ENCODE measurements at regions not wholly inside any gene's neighbourhood (a gene's known extent, or its start where the extent isn't known, plus 50 kb on each side); places are given as distances from the start of the nearest gene placed in this dataset.
A peak's percentile ranks its signal among the peaks of the same experiment; 100 is the strongest.

DNA sequence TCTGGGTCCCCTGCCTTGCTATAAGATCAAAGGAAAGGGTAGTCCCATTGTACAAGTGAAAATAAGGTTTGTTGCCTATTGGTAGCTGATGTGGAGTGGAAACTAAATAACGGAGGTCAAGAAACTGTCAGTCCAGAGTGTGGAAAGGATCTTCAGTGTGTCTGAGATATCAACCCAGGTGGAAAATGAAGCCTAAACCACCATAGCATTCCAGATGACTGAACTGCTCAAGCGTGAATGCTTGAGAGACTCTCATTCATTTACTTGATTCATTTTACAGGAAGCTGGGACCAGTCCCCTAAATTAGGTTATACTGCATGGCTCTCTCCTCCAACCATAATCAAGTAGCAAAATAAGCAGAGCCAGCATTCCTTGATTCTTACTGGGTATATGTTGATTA lies 116.0 kb upstream of the SLC28A3 start:
- no peak for DNase-seq

DNA sequence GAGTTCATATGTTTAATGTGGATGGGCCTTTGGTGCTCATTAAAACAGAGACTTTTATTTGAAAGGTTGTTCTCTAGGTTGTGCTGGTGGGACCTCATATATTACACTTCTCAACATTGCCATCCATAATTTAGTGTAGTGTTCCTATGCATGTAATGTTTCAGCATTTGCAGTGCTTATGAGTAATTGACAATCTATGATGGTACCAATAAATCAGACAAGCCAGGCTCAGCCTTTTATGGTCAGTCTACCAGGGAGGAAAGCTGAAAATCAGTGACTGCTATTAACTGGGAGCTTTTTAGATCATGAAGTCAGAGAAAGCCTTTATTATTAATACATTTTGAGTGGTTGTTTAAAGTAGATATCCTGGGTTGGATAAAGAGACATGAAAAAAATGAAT lies 120.1 kb upstream of the SLC28A3 start:
- DNase-seq, result no peak

DNA sequence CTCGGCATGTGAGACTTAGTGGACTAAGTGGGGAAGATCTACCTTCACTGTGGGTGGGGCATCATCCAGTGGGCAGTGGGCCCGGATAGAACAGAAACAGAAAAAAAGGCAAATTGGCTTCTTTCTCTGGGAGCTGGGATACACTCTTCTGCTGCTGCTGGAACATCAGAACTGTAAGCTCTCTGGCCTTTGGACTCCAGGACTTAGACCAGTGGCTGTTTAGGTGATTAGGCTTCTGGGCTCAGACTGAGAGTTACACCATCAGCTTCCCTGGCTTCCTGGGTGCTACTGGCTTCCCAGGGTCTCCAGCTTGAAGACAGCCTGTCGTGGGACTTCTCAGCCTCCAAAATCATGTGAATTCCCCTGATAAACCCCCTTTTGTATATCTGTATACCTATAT lies 122.7 kb upstream of the SLC28A3 start:
- no peak for DNase-seq

DNA sequence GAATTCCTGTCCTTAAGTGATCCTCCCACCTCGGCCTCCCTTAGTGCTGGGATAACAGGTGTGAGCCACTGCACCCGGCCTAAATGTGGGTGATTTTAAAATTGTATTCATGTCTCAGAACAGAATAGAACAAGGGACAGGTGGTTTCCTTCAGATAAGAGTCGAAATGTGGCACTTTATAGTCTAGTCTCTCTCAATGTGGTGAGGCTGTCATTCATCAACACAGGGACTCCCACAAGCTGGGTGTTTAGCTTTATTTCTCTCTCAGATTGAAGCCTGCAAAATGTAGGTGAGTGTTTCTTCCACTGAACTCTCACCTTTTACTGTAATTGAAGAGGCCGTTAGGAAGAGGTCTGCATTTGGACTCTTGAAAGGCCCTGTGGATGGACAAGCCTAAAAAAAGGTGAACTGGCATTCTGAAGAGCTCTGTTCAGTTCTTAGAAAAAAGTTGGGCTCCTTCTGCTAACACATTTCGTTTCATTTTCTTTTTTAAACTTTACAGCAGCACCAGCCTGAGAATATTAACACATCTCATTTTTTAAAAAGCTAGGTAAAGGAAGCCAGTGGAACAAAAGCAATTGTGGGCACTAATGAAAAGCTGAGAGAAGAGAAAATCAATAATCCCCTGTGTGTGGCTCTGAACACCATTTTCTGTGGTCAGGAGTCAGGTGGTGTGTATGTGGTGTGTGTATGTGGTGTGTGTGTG lies 126.2 kb upstream of the SLC28A3 start:
- DNase-seq, result no peak

DNA sequence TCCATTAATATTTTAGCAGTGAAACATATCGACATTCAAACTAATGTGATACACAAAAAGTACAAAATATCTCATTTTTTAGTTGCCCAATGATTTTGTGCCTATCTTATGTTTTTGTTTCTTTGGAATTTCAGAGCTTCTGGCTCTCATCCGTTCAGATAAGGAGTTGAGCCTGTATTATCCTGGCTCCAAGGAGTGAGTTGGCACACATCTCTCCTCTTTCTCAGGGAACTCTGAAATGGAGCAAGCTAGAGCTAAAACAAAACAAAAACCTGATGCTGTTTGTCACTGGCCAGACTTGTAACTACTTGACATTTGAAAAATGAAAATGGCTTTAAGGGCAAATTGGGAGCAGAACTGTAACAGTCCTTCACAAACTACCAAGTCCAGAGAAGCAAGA lies 131.3 kb upstream of the SLC28A3 start:
- no peak for DNase-seq

- DNase-seq, result no peak
Measured at GRCh38 chr9:84478996-84479395, 138.4 kb upstream of the SLC28A3 start.

GRCh38 chr9:84480071-84480470 lies 139.5 kb upstream of the SLC28A3 start:
- no peak for DNase-seq

DNA sequence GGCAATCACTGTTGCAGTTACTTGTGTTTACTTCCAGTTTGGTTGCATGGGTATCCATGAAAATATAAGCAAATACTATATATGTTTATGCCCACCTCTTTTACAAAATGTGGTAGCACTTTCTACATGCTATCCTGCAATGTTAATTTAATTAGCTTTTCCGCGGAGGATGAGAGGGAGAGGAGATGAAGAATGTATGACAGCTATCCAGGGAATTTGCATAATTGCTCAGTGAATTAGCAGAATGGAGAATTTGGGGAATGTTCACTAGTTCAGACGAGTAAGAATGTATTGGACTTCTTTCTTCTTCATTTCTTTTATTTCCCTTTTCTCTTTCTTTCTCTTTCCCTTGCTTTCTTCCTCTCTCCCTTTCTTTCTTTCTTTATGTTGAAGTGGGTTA lies 140.7 kb upstream of the SLC28A3 start:
- DNase-seq, result no peak

DNA sequence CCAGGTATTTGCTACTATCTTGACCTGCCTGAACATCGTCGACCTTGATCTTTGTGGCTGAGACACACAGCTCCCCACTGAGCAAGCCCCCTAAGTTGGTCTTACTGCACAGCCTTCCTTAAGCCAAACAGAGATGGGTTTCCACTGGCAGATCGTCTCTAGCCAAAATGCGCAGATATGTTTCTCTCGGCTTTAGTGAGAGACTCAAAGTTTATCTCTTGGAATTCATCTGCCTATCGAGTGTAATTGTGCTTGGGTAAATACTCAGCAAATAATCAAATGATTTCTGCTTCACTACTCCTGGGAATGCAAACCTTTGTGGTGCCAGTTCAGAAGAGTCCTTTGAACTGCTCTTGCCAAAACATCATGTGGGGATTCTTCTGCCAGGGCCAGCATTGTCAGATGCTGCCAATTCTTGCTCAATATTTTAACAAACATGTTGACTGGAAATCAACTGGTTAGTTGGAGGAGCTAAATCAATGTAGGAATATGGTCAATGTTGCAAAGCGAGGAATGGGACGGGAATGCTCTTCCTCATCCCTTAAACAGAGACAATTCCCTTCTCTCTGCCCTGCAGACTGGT lies 141.2 kb upstream of the SLC28A3 start:
- no peak for DNase-seq

- no peak for DNase-seq
Measured at GRCh38 chr9:84482607-84483006, 142.0 kb upstream of the SLC28A3 start.

DNA sequence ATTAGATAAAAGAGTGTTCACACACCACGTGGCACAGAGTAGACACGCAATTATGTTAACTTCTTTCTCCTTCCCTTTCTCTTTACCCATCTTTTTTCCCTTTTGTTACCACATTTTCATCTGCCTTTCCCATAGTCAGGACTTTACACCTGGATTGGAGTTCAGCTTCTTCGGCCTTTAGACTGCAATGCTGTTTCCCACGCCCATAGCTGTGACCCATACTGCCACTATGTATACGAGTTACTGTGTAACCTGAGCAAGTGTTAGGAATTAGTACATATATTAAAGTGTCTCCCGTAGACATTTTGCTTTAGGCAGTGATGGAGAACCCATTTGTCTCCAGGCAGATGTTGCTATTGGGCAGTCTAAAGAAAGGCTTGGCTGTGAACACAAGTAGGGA lies 143.6 kb upstream of the SLC28A3 start:
- no peak for DNase-seq

DNA sequence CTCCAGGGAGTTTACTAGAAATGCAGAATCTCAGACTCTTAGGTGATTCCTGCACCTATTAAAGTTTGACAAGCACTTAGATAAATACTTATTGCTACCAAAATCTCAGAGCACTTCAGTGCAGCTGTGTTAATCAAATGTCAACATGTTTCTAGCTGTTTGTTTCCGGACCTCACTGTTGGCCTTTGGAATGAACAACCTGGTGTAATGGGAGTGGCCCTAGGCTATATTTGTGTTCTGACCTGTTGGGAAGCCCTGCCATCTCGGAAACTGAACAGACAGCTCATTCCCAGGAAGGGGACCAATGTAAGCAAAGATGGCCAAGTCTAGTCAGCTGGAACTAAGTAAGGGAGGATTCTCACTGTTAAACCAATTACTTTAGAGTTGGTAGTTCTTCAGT lies 145.0 kb upstream of the SLC28A3 start:
- DNase-seq, result no peak

DNA sequence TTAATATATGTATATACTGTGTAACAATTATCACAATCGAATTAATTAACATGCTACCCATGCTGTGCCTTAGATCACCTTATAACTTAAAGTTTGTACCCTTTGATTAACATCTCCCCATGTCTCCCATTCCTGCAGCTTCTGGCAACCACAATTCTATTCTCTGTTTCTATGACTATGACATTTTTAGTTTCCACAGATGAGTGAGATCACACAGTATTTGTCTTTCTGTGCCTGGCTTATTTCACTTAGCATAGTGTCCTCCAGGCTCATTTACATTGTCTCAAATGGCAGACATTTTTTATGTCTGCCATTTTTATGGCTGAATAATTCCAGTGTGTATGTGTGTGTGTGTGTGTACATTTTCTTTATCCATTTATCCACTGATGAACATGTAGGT lies 146.1 kb upstream of the SLC28A3 start:
- no peak for DNase-seq

DNA sequence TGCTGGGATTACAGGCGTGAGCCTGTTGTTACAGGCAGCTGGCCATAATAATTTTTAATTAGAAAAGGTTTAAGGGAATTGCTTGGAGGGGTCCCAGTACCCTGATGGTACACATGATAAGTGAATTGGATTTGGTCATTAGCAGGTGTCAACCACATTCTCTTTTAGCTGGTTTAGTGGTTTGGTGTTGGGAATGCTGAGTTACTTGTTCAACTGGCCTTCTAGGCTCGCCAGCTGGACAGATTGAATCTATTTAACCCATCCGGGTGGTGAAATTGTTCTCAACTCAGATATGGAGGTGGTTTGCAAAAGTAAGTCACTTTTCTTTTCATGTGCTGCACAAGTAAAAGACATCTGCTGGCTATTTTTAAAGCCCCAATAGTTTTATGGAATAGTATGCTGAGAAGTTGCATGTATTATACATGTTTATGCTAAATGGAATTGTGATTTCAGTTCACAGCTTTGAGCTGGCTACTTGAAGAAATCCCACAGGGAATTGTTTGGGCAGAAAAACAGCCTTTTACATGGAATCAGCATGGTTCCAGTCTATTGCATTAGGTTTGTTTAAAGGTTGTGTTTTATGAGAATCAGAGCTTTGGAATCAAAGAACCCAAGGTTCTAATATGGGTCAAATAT lies 149.8 kb upstream of the SLC28A3 start:
- DNase-seq, result no peak

DNA sequence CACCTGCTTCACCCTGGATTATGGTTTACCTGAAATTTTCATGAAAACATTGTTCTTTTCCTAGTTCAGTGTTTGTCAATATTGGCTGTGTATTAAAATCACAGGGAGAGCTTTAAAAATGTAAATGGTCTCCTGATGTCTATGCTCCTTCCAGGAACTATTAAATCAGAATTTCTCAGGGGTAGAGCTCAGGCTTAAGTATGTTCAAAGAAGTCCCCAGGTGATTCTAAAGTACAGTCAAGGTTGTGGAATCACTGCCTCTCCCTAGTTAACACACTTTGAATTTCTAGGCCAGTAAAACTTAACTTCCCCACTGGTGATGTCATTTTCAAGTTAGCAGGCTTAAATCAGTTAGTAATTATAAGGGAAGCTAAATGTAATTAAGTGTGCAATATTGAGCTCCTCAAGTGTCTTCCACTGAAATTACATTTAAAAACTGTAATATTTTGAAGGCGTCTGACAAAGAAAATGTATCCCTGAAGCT lies 150.3 kb upstream of the SLC28A3 start:
- no peak for DNase-seq

DNA sequence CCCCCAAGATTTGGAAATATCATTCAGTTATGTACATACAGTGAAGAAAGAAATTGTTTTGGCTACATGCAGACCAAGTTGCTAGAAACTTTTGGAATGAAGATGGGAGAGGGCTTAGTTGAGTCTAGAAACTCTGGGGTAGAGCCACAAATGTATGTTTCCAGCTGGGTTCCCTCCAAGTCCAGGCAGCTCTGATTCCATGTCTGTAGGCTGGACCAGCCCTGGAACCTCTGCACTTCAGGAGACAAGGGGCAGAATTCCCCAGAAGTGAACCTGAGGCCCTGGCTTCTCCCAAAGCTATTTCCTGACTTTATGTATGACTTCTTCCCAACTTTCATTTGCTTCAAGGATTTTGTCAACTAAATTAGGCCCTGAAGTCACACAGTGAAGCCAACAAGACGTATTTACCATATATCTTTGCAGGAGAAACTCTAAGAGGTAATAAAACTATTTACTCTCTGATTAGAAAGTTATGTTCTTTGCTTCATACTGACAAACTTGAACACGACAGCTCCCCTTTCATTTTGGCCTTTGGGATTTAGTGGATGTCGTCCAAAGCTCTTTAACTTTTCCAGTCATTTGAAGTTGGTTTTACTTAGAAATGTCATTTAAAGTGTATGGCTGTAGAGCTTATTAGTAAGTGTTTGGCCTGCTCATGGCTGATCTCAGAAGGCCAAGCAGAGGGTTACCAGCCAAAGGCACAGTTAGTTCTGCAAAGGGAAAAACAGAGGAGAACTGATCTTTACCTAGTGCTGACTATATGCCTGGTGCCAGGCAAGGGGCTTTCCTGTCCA lies 152.0 kb upstream of the SLC28A3 start:
- no peak for DNase-seq

- DNase-seq, result peak; percentile 20
Measured at GRCh38 chr9:84493284-84493947, 152.9 kb upstream of the SLC28A3 start.

DNA sequence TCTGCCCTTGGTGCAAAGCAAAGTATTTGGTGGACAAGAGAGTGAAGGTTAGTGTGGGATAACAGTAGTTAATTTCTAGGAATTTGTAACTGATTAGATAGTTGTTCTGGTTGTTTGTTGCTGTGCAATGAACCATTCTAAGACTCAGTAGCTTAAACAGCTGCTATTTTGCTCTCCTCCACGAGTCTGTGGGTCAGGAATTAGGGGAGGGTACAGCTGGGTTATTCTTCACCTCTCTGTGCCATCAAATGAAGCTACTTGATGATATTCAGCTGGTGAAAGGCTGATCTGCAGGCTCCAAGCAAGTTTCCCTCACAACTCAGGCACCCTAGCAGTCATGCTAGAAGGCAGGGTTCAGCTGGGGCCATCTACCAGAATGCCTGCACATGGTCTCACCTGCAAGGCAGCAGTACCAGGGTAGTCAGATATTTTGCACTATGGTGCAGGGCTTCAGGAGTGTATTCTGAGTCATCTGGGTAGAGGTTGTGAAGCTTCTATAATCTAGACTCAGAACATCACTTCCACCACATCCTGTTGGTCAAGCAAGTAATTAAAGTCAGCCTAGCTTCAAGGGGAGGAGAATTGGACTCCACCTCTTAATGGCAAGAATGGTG lies 159.5 kb upstream of the SLC28A3 start:
- no peak for DNase-seq

DNA sequence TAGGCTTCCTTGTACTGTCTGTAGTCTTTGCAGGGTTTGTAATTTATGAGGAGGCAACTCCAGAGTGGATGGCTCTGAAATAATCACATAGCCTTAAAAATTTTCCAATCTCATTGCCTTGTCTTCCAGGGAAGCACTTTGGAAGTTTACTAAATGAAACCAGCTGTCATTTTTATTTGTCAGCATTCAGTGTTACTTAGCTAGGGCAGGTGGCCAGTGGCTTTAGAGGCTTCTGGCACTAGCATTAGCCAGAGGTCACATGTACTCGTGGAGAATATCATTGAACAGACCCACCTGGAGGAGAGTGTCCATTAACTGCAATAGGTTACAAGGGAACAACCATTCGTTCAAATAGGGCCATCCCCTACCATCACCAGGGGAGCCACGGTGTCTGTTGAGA lies 160.3 kb upstream of the SLC28A3 start:
- no peak for DNase-seq

DNA sequence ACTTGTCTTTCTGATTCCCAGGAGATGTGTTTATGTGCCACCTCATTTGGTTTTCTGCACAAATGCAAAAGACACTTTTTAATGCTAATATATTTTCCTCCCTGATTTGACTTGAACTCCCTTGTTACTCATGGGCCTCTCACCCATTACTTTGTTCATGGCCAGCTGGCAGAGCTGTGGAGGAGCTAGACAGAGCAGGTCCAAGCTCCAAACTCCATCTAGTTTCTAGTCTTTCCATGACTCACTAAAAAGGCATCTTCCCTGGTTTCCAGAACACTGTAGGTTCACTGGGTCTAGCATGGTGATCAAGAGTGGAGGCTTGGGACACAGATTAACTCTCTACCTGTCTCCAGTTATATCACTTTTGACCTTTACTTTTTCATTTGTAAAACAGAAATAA lies 161.0 kb upstream of the SLC28A3 start:
- DNase-seq, result no peak

DNA sequence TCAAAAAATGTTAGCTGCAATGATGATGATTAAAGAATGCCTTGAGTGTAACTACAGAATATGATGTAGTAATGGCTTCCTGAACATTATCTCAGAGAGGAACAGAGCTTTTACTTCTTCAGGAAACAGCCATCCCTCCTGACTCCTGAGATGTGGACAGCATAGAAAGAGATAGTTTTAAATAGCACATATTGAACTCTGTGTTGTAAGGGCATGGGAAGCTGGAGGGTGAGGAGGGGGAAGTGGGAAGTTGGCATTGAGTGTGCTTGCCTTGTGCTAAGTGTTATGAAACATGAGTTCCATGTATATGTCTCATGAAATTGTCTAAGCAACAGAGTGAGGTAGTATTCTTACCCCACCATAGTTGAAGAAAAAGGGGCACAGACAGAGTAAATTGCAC lies 161.5 kb upstream of the SLC28A3 start:
- no peak for DNase-seq

DNA sequence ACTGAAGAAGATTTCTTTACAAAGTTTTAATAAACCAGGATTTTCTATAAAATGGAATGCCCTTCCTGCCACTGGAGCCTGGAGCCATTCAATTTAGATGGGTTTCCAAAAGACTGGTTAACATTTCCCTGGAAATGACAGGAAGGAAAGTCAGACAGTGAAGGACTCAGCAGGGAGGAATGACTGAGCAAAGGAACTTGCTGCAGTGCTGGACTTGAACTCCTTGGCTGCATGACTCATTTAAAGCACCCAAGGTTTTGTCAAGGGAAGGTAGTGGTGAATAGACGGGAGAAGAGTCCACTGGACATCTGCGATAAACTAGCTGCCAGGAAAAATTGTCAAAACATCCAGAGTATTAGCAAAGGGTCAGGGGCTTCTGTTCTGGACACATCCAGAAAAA lies 163.8 kb upstream of the SLC28A3 start:
- no peak for DNase-seq

GRCh38 chr9:84511651-84512050 lies 157.9 kb upstream of the NTRK2 start:
- DNase-seq, result no peak

Data from NCI-H1105 (cell line).